ENCODE measurements at regions not wholly inside any gene's neighbourhood (a gene's known extent, or its start where the extent isn't known, plus 50 kb on each side); places are given as distances from the start of the nearest gene placed in this dataset.
A peak's percentile ranks its signal among the peaks of the same experiment; 100 is the strongest.

- peak; percentile 6 for DNase-seq
Measured at GRCh38 chr2:65549257-65549627, 116.8 kb upstream of the SPRED2 start.

DNA sequence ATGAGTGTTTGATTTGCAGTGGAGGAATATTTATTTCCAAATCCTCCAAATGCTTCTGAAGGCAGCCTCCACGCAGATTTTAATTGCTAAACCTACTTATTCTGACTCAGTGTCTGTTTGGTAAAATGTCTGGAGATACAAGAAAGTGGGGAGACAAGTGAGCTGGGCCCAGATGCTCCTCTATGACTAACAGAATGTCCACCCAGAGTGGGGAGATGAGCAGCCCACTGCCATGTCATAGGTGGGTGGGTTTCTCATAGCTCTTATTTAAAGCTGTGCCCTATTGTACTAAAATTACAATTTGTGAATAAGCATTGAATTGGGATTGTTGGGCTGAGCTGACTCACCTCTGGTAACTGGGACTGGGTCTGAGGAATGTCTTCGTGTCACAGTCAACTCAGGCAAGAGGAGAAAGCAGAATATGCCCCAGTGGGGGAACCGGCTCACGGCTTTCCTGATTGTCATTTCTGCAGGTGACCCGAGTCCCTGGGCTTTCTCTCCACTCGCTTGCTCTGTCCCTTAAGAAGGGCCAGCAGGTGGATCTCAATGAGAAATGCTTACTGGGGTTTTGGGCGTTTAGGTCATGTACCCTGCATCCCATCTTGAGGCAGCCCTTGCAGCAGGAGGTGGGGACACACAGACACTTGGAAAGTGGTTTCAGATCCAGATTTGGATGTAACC, 116.3 kb upstream of the SPRED2 start:
- no peak for DNase-seq

DNA sequence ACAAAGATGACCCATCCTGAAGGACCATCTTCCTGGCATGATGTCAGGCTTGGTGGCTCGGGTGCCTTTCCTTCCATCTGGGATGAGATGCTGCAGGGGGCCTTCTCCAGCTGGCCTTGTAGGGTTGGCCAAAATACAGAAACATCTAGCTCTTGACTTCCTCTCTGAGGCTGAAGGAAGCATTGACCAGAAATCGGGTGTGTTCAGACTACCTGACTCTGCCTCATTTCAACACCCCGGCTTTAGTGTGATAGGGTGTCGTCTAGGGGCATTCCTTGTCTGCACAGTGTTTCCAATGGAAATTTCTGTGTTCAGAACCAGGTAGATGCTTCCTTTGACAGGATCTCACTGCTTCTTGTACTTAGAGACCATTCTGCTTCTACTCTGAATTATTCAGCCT, 115.7 kb upstream of the SPRED2 start:
- no peak for DNase-seq

DNA sequence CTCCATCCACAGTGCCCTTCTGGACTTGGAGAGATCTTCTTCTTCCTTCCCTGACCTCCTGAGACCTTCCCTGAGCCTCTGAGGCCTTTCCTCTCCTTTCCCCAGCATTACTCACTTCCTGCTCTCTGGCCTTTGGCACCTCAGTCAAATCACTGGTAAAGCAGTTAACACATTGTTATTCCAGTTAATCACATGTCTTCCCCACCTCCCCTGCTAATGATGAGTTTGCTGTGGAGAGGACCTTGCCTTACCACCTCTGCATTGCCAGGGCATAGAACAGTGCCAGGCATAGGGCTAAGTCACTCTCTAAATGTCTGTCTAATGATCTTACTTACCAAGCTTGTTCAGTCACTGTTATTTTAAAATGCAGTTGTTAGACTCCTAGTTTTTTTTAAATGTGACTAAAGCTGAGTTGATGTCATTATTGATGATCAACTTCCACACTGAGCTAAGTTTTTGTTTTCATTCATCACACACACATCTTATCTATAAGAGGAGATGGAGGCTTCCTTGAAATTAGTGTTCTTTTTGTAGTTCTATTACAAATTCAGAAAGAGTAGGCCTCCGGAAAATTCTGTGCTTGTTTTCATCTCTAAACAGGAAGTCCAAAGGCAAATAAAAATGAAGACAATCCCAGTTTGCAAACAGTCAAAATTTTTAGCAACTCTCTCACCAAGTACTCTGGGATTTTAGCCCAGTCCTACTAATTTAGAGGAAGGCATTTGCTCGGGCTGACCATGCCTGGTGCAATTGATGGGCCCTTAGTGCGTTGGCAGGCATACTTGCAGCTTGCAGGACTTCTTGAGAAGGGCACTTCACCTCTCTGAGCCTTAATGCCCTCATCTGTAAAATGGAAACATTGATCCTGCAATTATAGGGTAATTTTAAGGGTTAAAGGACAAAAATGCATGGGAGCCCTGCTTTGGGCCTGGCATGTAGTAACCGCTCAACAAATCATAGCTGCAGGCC, 113.7 kb upstream of the SPRED2 start:
- DNase-seq, result no peak

DNA sequence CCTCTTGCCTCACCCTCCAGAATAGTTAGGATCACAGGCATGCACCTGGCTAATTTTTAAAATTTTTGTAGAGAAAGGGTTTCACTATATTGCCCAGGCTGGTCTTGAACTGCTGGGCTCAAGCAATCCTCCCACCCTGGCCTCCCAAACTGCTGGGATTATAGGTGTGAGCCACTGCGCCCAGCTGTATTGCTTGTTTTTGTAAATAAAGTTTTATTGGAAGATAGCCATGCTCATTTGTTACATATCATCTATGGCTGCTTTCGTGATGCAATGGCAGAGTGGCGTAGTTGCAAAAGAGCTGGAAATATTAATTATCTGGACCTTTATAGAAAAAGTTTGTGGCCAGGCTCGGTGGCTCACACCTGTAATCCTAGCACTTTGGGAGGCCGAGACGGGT, 109.4 kb upstream of the SPRED2 start:
- DNase-seq, result no peak

- no peak for DNase-seq
Measured at GRCh38 chr2:65539633-65540032, 107.2 kb upstream of the SPRED2 start.

DNA sequence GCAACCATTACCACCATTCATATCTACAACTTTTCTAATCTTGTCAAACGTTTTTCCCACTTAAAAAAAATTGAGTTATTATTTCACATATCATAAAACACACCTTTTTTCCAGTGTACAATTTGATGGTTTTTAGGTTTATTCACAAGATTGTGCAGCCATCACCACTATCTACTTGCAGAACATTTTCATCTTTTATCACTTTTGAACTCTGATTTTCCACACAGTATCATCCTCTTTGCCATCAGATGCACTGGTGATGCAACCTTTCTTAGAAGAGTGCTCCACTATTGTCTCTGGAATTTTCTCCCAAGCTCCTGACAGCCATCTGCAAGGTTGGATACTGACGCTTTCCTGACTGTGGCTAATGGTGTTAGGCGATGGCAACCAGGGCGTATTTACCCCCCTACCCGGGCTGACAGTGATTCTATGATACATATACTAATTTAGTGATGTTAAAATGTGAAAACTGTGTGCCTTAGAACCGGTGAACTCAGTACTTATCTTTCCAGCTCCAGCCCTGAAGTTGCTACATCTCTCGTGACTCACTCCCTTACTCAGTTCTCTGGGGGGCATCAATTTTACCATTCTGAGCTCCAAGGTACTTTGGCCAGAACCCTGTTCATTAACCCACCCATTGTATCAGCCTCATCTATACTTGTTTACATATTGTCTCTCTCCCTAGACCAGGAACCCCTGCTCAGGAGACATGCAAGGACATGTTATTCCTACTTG, 105.4 kb upstream of the SPRED2 start:
- no peak for DNase-seq

GRCh38 chr2:65536596-65536995, 104.2 kb upstream of the SPRED2 start:
- DNase-seq, result no peak

DNA sequence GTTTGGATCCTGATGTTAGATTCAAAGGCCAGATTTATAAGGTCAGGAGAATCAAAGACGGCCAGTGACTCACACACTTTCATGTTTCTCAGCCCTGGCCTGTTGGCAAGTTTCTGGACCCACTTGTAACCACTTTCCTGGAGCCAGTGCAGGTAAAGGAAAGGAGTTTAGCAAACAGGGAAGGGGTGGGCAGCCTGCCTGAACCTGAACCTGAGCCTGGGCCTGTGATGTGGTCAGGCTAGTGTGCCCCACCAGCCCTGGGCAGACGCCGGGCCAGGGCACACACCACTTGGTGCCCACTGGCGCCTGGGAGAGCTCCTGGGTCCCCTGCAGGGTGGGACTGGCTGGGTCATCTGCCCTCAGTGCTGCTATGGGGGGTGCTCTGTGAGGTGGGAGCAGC, 100.5 kb upstream of the SPRED2 start:
- DNase-seq, result no peak

DNA sequence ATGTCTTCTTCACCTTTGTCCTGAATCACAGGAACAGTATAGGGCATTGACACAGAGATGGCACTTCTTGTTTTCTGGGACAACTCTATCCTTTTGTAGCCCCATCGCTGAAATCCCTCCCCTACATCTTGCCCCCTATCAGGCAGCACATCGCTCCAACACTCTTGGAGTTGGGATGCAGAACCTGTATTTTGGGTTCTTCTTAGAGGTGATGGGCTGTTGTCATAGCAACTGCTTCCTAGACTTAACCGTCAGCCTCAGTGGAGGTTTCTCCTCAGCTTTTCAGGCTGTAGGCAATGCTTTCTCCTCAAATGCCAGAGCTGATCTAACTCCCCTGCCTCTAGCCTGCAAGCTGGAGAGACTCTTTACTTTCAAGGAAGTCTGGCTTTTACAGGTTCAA, 99.9 kb upstream of the SPRED2 start:
- DNase-seq, result no peak

DNA sequence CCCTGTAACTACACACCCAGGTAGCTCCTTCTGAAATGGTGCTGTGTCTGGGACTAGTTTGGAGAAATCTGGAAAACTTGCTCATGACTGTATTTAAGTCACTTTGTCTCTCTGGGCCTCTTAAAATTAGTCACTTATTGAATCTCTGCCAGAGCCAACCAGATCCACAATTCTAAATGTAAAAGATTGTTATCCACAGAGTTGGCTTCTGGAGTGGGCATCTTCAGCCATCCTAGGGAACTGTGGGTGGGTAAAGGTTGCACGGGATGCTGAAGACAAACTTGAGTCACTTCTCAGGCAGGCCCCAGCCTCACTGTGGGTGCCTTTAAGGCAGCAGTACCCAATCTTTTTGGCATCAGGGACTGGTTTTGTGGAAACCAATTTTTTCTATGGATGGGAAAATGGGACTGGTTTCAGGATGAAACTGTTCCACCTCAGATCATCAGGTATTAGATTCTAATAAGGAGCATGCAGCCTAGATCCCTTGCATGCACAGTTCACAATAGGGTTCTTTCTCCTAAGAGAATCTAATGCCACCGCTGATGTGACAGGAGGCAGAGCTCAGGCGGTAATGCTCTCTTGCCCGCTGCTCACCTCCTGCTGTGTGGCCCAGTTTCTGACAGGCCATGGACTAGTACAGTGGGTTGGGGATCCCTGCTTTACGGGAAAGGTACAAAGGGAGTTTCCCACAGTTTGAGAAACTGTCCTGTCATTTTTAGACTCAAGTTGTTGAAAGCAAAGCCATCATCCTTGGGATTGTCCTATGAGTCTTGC, 98.3 kb upstream of the SPRED2 start:
- no peak for DNase-seq

GRCh38 chr2:65529419-65529818, 97.0 kb upstream of the SPRED2 start:
- no peak for DNase-seq

GRCh38 chr2:65528241-65528574, 95.8 kb upstream of the SPRED2 start:
- DNase-seq, result no peak

GRCh38 chr2:65527451-65528240, 95.2 kb upstream of the SPRED2 start:
- DNase-seq, result no peak

GRCh38 chr2:65525616-65526231, 93.3 kb upstream of the SPRED2 start:
- DNase-seq, result no peak

DNA sequence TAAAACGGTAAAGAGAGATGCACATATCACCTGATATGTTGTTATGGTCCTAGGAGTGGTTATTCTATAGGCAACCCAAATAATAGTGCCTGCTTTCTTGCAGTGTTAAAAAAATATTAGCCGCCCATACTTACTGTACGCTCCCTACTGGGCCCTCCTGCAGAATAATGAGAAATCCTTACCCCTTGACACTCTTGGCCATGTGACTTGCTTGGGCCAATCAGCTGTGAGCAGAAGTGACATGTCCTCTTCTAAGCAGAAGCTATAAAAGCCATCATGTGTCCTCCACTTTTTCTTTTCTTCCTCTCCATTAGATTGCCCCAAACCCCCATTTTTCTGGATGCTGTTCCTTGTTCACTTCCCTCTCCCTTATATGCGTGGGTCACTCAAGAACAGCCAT, 90.5 kb upstream of the SPRED2 start:
- no peak for DNase-seq

DNA sequence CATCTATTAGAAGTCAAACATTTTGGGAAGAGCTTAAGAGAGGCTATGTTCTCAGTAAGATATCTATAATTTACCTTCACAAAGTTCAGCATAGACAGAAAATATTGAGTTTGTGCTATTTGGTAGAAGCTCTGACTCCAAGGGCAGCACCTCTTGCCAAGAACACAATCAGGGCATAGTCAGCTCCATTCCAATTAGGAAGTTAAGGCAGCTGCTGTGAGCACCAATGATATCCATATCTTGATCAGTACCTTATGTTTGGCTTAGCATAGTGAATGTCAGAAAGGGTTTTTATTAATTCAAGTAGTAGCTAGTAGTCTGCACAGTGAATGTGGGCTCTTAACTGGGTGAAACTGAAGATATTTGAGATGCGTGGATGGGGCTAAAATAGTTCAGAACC, 86.4 kb upstream of the SPRED2 start:
- DNase-seq, result no peak

GRCh38 chr2:65514555-65515195, 82.3 kb upstream of the SPRED2 start:
- no peak for DNase-seq

DNA sequence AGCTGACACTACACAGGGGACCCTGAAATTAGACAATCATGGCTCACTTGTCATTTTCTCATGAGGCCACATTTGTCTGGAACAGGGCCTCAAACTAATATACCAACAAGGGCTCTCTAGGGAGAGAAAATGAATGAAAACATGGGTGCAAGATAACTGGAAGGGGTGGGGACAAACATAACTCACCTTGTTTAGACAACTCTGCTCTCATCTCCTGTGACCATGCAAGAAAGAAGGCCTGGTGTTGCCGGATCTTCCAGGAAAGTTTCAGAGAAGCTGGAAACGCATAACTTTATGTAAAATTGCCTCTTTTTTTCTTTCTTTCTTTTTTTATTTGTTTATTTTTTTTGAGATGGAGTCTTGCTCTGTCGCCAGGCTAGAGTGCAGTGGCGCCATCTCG, 80.4 kb upstream of the SPRED2 start:
- no peak for DNase-seq

GRCh38 chr2:65511306-65511705, 78.9 kb upstream of the SPRED2 start:
- DNase-seq, result no peak

DNA sequence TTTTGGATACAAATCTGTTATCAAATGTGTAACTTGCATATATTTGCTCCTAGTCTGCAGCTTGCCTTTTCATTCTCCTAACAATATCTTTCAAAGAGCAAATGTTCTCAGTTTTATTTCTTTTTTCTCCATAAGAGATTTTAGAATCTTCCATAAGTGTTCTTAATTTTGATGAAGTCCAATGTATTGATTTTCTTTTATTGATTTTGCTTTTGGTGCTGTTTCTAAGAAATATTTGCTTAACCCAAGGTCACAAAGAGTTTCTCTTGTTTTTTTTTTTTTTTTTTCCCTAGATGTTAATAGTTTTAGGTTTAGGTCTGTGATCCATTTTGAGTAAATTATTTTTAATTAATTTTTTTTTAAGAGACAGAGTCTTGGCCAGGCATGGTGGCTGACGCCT, 75.8 kb upstream of the SPRED2 start:
- DNase-seq, result no peak
